ENCODE measurements at regions not wholly inside any gene's neighbourhood (a gene's known extent, or its start where the extent isn't known, plus 50 kb on each side); places are given as distances from the start of the nearest gene placed in this dataset.

DNA sequence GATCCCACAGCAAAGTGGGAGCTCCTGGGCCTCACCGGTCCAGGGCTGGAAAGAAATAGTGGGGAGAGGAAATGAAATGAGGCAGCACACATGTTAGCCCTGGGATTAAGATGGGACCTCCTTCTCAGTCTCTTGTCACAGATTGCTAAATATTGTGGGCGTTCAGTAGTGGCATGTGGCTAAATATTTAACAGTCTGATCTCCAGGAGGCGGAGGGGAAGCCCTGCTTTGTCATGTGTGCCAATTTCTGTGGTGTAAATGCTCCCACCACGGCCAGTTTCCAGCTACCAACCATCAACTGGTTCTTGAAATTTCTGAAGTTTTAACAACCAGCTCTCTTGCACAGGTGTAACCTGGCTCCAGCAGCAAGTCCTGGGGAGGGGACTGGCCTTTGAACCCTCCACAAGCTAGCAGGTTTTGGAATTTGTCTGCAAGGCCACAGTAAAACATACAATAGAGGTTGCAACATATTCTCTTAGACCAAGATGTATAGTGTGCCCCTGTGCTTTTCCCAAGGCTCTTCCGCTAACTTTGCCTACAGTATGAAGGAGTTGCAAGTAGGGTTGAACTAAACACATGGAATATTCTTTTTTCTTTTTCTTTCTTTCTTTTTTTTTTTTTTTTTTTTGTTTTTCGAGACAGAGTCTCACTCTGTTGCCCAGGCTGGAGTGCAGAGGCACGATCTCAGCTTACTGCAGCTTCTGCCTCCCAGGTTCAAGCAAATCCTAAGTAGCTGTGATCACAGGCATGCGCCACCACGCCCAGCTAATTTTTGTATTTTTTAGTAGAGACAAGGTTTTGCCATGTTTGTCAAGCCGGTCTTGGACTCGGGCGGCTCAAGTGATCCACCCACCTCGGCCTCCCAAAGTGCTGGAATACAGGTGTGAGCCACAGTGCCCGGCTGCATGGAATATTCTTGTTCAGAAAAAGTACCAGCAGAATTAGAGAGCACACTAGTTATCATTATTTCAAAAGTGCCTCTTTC lies 103.1 kb upstream of the PCBD1 start:
- Histone ChIP-seq H3K27me3 (ENCODE audit: insufficient read depth, low read depth, severe bottlenecking) (no peaks in the 10 kb centered on the region), H3K9me3 (ENCODE audit: severe bottlenecking) (no peaks in the 10 kb centered on the region), H3K4me3 (ENCODE audit: low read depth, low read length) (no peak overlapping the region), H3K36me3 (no peaks in the 10 kb centered on the region), H3K27ac (no peak overlapping the region)
- TF ChIP-seq, protein P1, sequence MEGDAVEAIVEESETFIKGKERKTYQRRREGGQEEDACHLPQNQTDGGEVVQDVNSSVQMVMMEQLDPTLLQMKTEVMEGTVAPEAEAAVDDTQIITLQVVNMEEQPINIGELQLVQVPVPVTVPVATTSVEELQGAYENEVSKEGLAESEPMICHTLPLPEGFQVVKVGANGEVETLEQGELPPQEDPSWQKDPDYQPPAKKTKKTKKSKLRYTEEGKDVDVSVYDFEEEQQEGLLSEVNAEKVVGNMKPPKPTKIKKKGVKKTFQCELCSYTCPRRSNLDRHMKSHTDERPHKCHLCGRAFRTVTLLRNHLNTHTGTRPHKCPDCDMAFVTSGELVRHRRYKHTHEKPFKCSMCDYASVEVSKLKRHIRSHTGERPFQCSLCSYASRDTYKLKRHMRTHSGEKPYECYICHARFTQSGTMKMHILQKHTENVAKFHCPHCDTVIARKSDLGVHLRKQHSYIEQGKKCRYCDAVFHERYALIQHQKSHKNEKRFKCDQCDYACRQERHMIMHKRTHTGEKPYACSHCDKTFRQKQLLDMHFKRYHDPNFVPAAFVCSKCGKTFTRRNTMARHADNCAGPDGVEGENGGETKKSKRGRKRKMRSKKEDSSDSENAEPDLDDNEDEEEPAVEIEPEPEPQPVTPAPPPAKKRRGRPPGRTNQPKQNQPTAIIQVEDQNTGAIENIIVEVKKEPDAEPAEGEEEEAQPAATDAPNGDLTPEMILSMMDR (IDR thresholded peaks at IDR 0.05; ENCODE audit: low read depth, low read length) = no peak
- DNase-seq = no peak

DNA sequence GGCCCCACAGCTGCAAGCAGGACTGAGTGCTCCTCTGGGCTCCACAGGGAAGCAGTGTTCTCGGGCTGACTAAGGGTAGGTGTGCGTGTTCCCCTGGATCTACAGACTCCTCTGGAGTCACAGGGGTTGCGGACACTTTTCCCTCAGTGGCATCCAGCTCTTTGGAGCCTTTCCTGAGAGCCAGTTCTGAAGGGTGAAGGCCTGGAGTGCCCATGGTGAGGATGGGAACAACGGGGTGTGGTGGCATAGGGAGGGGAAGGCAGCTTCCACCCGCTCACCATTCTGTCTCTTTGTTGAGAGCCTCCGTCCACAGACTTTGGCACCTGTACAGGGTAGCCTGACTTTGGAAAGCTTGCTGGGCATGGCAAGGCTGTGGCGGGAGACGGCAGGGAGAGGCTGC lies 104.1 kb upstream of the PCBD1 start:
- Histone ChIP-seq H3K9me3 (ENCODE audit: severe bottlenecking) (no peaks in the 10 kb centered on the region), H3K4me3 (ENCODE audit: low read depth, low read length) (no peak overlapping the region), H3K27me3 (ENCODE audit: insufficient read depth, low read depth, severe bottlenecking) (no peaks in the 10 kb centered on the region), H3K36me3 (no peaks in the 10 kb centered on the region), H3K27ac (no peak overlapping the region)
- DNase-seq = no peak
- TF ChIP-seq, protein P1 (IDR thresholded peaks at IDR 0.05; ENCODE audit: low read depth, low read length) = no peak

DNA sequence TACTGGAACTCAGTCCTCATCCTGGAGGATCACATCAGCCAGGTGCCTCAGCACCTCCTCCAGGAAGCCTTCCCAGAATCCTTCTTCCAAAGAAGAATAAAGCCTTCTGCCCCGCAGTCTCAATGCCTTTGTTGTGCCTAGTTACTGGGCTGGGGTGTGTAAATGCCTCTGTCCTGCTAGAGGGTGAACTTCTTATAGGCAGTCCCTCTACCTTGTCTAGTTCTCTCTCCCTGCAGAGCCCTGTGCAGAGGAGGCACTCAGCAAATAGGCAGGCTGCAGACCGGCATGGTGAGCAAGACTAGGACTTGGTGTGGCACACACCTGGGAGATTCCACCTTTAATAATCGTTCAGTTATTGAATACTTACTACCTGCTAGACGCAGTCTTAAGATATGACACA lies 104.7 kb upstream of the PCBD1 start:
- Histone ChIP-seq H3K27me3 (ENCODE audit: insufficient read depth, low read depth, severe bottlenecking) (no peaks in the 10 kb centered on the region), H3K9me3 (ENCODE audit: severe bottlenecking) (no peaks in the 10 kb centered on the region), H3K27ac (no peak overlapping the region), H3K36me3 (no peaks in the 10 kb centered on the region), H3K4me3 (ENCODE audit: low read depth, low read length) (no peak overlapping the region)
- no peak for DNase-seq
- TF ChIP-seq, protein P1 (IDR thresholded peaks at IDR 0.05; ENCODE audit: low read depth, low read length) = no peak

DNA sequence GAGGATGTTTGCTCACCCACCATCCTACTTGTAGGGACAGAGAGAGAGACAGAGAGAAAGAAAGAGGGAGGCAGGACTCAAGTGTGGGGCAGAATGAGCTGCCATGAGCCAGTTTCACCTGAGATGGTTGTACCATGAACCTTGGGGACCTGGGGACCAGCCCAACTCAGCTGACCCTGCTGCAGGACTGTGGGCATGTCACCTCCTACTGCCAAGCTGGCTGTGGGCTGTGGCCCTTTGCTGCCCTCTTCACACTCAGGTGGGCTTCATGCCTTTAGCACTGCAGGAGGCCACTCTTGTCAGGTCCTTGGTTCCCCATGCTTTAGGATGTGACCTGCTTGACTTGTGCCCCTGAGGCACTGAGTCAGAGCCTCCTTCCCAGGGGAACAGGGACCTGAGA lies 108.2 kb upstream of the PCBD1 start:
- Histone ChIP-seq H3K27me3 (ENCODE audit: insufficient read depth, low read depth, severe bottlenecking) (no peaks in the 10 kb centered on the region), H3K9me3 (ENCODE audit: severe bottlenecking) (no peaks in the 10 kb centered on the region), H3K27ac (no peak overlapping the region), H3K36me3 (no peaks in the 10 kb centered on the region), H3K4me3 (ENCODE audit: low read depth, low read length) (no peak overlapping the region)
- no peak for DNase-seq
- TF ChIP-seq, protein P1 (IDR thresholded peaks at IDR 0.05; ENCODE audit: low read depth, low read length) = no peak

DNA sequence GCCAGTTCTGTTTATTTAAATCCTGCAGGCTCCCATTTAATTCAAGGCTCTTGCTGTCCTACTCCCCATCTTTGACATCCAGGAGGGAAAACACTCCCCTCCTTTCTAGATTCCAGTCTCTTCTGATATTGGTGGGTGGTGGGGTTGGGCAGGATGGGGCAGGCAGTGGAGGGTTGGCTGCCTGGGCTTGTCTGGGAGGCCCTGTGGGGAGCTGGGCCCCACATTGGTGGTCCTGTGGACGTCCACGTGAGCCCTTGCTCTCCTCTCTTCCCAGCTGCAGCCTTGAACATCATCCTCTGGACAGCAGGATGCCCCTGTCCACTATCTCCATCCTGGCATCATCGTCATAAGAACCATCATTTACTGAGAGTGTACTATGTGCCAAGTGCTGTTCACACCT lies 108.9 kb upstream of the PCBD1 start:
- TF ChIP-seq, protein P1 (IDR thresholded peaks at IDR 0.05; ENCODE audit: low read depth, low read length) = no peak

More for the DNA sequence above, 108.9 kb upstream of the PCBD1 start:
- H3K36me3 ChIP-seq = no peaks in the 10 kb centered on the region
- DNase-seq = no peak
- H3K27ac ChIP-seq = no peak overlapping the region
- no peaks in the 10 kb centered on the region for H3K27me3 ChIP-seq (ENCODE audit: insufficient read depth, low read depth, severe bottlenecking)
- H3K4me3 ChIP-seq (ENCODE audit: low read depth, low read length) = no peak overlapping the region
- no peaks in the 10 kb centered on the region for H3K9me3 ChIP-seq (ENCODE audit: severe bottlenecking)
